ENCODE measurements at regions not wholly inside any gene's neighbourhood (a gene's known extent, or its start where the extent isn't known, plus 50 kb on each side); places are given as distances from the start of the nearest gene placed in this dataset.

GRCh38 chr7:115319541-115319940 lies 397.6 kb downstream of the MDFIC start:
- no peaks in the 10 kb centered on the region for H4K20me1 ChIP-seq (replicated peaks; ENCODE audit: control insufficient read depth, insufficient read depth, low read length)
- ChIA-PET CTCF (ENCODE audit: low intra/inter-chr PET ratio) (no interaction called here), POLR2A (no interaction called here)
- DNase-seq (ENCODE audit: extremely low read depth in 1 of 4, low spot score in 3 of 4) (no peak), FAIRE-seq (no peak), ATAC-seq (no peak)
- H3K9me3 ChIP-seq (replicated peaks; ENCODE audit: control insufficient read depth, insufficient read depth, low read depth, low read length): 0 out of 2 replicates have a peak, but pooled peaks cover 2% of the 10 kb centered on the region
- 0% methylated on average over 2 of the region's 2 CpGs for WGBS (ENCODE audit: insufficient coverage, low coverage, missing lambda C conversion rate)
- in situ Hi-C loops (cut with MboI): no loop called here
- BruUV-seq (replicated peaks): no TSS peak
- no peaks in the 10 kb centered on the region for H3K79me2 ChIP-seq (ENCODE audit: control insufficient read depth, insufficient read depth, low read length)
- H2AFZ ChIP-seq (ENCODE audit: low read depth, low read length): no peak overlapping the region
- no peak overlapping the region for H3K27ac ChIP-seq (ENCODE audit: extremely low read depth, low read depth, low read length)
- no peaks in the 10 kb centered on the region for H3K4me1 ChIP-seq (replicated peaks in 1 of 2; ENCODE audit: control insufficient read depth in 2 of 2, insufficient read depth in 2 of 2, low read length in 2 of 2)
- H3K36me3 ChIP-seq (ENCODE audit: control insufficient read depth, insufficient read depth, low read length): no peaks in the 10 kb centered on the region
- H3K4me3 ChIP-seq: no peak overlapping the region
- H3K4me2 ChIP-seq (ENCODE audit: insufficient read depth, low read length): no peak overlapping the region
- H3K27me3 ChIP-seq (ENCODE audit: control insufficient read depth in 2 of 2, insufficient read depth in 2 of 2, low read length in 2 of 2): no peaks in the 10 kb centered on the region; a peak in 1 of 5 replicates
- no peak overlapping the region for H3K9ac ChIP-seq (ENCODE audit: insufficient read depth in 1 of 2, low read depth in 2 of 2, low read length in 2 of 2)
- intact Hi-C loops (cut with micrococcal nuclease): no loop called here
- no peaks in the 10 kb centered on the region for H3K9me1 ChIP-seq (ENCODE audit: control insufficient read depth, insufficient read depth, low read length)
- TF ChIP-seq RERE (CRISPR knock-in tag; IDR thresholded peaks at IDR 0.05; ENCODE audit: borderline replicate concordance): no peak
- no peak for TF ChIP-seq RBBP5 (IDR thresholded peaks at IDR 0.05; ENCODE audit: borderline replicate concordance, insufficient read depth, low read length, poor library complexity, severe bottlenecking)
- no peak for TF ChIP-seq ZBTB33 (CRISPR knock-in tag; IDR thresholded peaks at IDR 0.05)
- no peak for TF ChIP-seq DNMT1 (IDR thresholded peaks at IDR 0.05)
- no peak for TF ChIP-seq ZNF384 (IDR thresholded peaks at IDR 0.05; ENCODE audit: low read depth, low read length)
- no peak for TF ChIP-seq GTF2B (IDR thresholded peaks at IDR 0.05; ENCODE audit: extremely low read depth, insufficient read length)
- TF ChIP-seq NUFIP1 (IDR thresholded peaks at IDR 0.05; ENCODE audit: partially characterized antibody): no peak
- no peak for TF ChIP-seq ZNF707 (CRISPR knock-in tag; conservative IDR thresholded peaks at IDR 0.05)
- TF ChIP-seq ZEB2 (IDR thresholded peaks at IDR 0.05): no peak
- TF ChIP-seq FOXO4 (CRISPR knock-in tag; IDR thresholded peaks at IDR 0.05): no peak
- no peak for TF ChIP-seq ZFP1 (CRISPR knock-in tag; IDR thresholded peaks at IDR 0.05)
- no peak for TF ChIP-seq ZFP91 (CRISPR knock-in tag; IDR thresholded peaks at IDR 0.05)
